ENCODE measurements at regions not wholly inside any gene's neighbourhood (a gene's known extent, or its start where the extent isn't known, plus 50 kb on each side); places are given as distances from the start of the nearest gene placed in this dataset.

GRCh38 chr11:29124470-29124869 lies 892.4 kb downstream of the KCNA4 start:
- H3K9me3 ChIP-seq (ENCODE audit: severe bottlenecking) = no peaks in the 10 kb centered on the region
- ATAC-seq (ENCODE audit: low read depth) (no peak), DNase-seq (ENCODE audit: low spot score) (no peak)
- no peaks in the 10 kb centered on the region for H3K36me3 ChIP-seq (ENCODE audit: low read depth)
- no peaks in the 10 kb centered on the region for H3K27me3 ChIP-seq (ENCODE audit: insufficient read depth, poor library complexity, severe bottlenecking)
- no peak overlapping the region for H3K27ac ChIP-seq (ENCODE audit: poor library complexity, severe bottlenecking)
- H3K4me1 ChIP-seq (ENCODE audit: insufficient read depth, poor library complexity, severe bottlenecking) = peaks cover 18% of the 10 kb centered on the region
- TF ChIP-seq CTCF (IDR thresholded peaks at IDR 0.05; ENCODE audit: poor library complexity, severe bottlenecking) = no peak
- H3K4me3 ChIP-seq (ENCODE audit: severe bottlenecking) = no peak overlapping the region

GRCh38 chr11:29119707-29120618 lies 896.9 kb downstream of the KCNA4 start:
- peak overlapping the region; percentile 83 for H3K27ac ChIP-seq (ENCODE audit: poor library complexity, severe bottlenecking)
- no peak for DNase-seq (ENCODE audit: low spot score)
- peak; percentile 86 for ATAC-seq (ENCODE audit: low read depth)
- no peak for TF ChIP-seq CTCF (IDR thresholded peaks at IDR 0.05; ENCODE audit: poor library complexity, severe bottlenecking)
- H3K36me3 ChIP-seq (ENCODE audit: low read depth) = no peaks in the 10 kb centered on the region
- no peak overlapping the region for H3K4me3 ChIP-seq (ENCODE audit: severe bottlenecking)
- no peaks in the 10 kb centered on the region for H3K27me3 ChIP-seq (ENCODE audit: insufficient read depth, poor library complexity, severe bottlenecking)
- peaks cover 18% of the 10 kb centered on the region for H3K4me1 ChIP-seq (ENCODE audit: insufficient read depth, poor library complexity, severe bottlenecking)
- no peaks in the 10 kb centered on the region for H3K9me3 ChIP-seq (ENCODE audit: severe bottlenecking)

- H3K27me3 ChIP-seq (ENCODE audit: insufficient read depth, poor library complexity, severe bottlenecking) = no peaks in the 10 kb centered on the region
These were observed 897.7 kb downstream of the KCNA4 start for GRCh38 chr11:29119116-29119515.

DNA sequence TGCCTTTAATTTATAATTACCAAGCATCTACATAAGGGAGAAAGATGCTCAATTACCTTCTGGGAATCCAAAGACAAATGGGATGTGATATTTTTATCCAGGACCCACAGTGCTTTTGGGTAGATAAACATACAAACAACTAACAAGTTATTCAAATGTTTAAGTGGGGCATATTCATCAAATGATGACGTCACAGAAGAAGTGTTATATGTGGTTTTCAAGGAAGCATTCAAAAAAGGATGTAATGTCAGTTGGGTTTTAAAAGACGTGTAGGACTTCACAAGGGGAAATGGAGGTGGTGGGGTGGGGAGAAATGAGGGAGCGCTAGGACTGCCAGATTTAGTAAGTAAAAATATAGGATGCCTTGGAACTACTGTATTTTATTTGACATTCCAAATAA lies 915.9 kb downstream of the KCNA4 start:
- Histone ChIP-seq H3K27ac (ENCODE audit: poor library complexity, severe bottlenecking) (no peak overlapping the region), H3K4me1 (ENCODE audit: insufficient read depth, poor library complexity, severe bottlenecking) (no peaks in the 10 kb centered on the region), H3K9me3 (ENCODE audit: severe bottlenecking) (no peaks in the 10 kb centered on the region), H3K27me3 (ENCODE audit: insufficient read depth, poor library complexity, severe bottlenecking) (no peaks in the 10 kb centered on the region), H3K4me3 (ENCODE audit: severe bottlenecking) (no peak overlapping the region), H3K36me3 (ENCODE audit: low read depth) (no peaks in the 10 kb centered on the region)
- DNase-seq (ENCODE audit: low spot score) (no peak), ATAC-seq (ENCODE audit: low read depth) (no peak)
- TF ChIP-seq CTCF (IDR thresholded peaks at IDR 0.05; ENCODE audit: poor library complexity, severe bottlenecking) = no peak

More at GRCh38 chr11:29119116-29119515, 897.7 kb downstream of the KCNA4 start:
- ATAC-seq (ENCODE audit: low read depth) (peak; percentile 31; the same call in 1 of the 3 replicates), DNase-seq (ENCODE audit: low spot score) (no peak)
- Histone ChIP-seq H3K36me3 (ENCODE audit: low read depth) (no peaks in the 10 kb centered on the region), H3K27ac (ENCODE audit: poor library complexity, severe bottlenecking) (peak overlapping the region; percentile 83), H3K9me3 (ENCODE audit: severe bottlenecking) (no peaks in the 10 kb centered on the region), H3K4me3 (ENCODE audit: severe bottlenecking) (no peak overlapping the region), H3K4me1 (ENCODE audit: insufficient read depth, poor library complexity, severe bottlenecking) (peaks cover 18% of the 10 kb centered on the region)
- no peak for TF ChIP-seq CTCF (IDR thresholded peaks at IDR 0.05; ENCODE audit: poor library complexity, severe bottlenecking)

GRCh38 chr11:29095821-29096220 lies 921.0 kb downstream of the KCNA4 start:
- Histone ChIP-seq H3K27ac (ENCODE audit: poor library complexity, severe bottlenecking) (no peak overlapping the region), H3K4me1 (ENCODE audit: insufficient read depth, poor library complexity, severe bottlenecking) (peaks cover 10% of the 10 kb centered on the region), H3K27me3 (ENCODE audit: insufficient read depth, poor library complexity, severe bottlenecking) (no peaks in the 10 kb centered on the region), H3K9me3 (ENCODE audit: severe bottlenecking) (no peaks in the 10 kb centered on the region), H3K4me3 (ENCODE audit: severe bottlenecking) (no peak overlapping the region), H3K36me3 (ENCODE audit: low read depth) (no peaks in the 10 kb centered on the region)
- ATAC-seq (ENCODE audit: low read depth) (no peak), DNase-seq (ENCODE audit: low spot score) (no peak)
- no peak for TF ChIP-seq CTCF (IDR thresholded peaks at IDR 0.05; ENCODE audit: poor library complexity, severe bottlenecking)

Measured in RWPE2 (cell line).